Esophagus muscularis mucosa (tissue), 3 donors: ENCODE measurements at regions not wholly inside any gene's neighbourhood (a gene's known extent, or its start where the extent isn't known, plus 50 kb on each side); places are given as distances from the start of the nearest gene placed in this dataset.

Source experiments
- POLR2A ChIP-seq: fragments of 450-650 bp; IDR thresholded peaks from one replicate; pipeline ENCODE4 v1.6.1; 2017; ENCODE audit warnings: antibody characterized with exemption, moderate library complexity, mild to moderate bottlenecking, low read depth
- TF ChIP-seq, protein P1 (sequence below), 3 experiments: fragments of 200-600 bp in 2 of 3; fragments of 450-650 bp in 1 of 3; sonication (generic) in 2 of 3; IDR thresholded peaks; one replicate each; pipeline ENCODE4 v1.5.1; 2017 to 2019; ENCODE audit warnings: antibody characterized with exemption in 3 of 3, mild to moderate bottlenecking in 2 of 3, moderate library complexity in 1 of 3

GRCh38 chr1:58011978-58012377 is 534.5 kb downstream of the OMA1 start:
- TF ChIP-seq, protein P1, sequence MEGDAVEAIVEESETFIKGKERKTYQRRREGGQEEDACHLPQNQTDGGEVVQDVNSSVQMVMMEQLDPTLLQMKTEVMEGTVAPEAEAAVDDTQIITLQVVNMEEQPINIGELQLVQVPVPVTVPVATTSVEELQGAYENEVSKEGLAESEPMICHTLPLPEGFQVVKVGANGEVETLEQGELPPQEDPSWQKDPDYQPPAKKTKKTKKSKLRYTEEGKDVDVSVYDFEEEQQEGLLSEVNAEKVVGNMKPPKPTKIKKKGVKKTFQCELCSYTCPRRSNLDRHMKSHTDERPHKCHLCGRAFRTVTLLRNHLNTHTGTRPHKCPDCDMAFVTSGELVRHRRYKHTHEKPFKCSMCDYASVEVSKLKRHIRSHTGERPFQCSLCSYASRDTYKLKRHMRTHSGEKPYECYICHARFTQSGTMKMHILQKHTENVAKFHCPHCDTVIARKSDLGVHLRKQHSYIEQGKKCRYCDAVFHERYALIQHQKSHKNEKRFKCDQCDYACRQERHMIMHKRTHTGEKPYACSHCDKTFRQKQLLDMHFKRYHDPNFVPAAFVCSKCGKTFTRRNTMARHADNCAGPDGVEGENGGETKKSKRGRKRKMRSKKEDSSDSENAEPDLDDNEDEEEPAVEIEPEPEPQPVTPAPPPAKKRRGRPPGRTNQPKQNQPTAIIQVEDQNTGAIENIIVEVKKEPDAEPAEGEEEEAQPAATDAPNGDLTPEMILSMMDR (IDR thresholded peaks at IDR 0.05), result no peak
- no peak for TF ChIP-seq POLR2A
